G401.6 (cell line): ENCODE measurements at regions not wholly inside any gene's neighbourhood (a gene's known extent, or its start where the extent isn't known, plus 50 kb on each side); places are given as distances from the start of the nearest gene placed in this dataset.

Source experiments
- FAIRE-seq: peaks from 2 replicates; lab custom pipeline; 2012; peaks lifted over from hg19 to GRCh38; lab: Jason Lieb, UNC

DNA sequence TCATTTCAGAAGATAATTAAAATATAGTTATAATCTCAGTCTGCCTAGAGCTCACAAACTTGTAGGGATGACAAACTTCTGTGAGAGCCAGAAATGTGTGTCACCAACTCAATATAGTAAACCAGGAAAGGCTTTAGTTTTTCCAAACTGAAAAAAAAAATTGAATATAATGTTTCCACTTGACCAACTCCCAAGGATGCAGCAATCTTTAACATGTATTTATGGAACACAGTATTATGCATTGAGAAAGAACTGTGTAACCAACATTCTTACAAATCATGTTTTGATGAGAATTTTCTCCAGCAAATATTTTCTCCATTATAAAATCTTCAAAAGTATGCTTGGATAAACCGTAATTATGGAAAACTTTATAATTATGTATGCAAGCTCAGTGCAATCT is 50.1 kb upstream of the KLF12 start:
- no peak for FAIRE-seq
